ENCODE measurements at regions not wholly inside any gene's neighbourhood (a gene's known extent, or its start where the extent isn't known, plus 50 kb on each side); places are given as distances from the start of the nearest gene placed in this dataset.

DNA sequence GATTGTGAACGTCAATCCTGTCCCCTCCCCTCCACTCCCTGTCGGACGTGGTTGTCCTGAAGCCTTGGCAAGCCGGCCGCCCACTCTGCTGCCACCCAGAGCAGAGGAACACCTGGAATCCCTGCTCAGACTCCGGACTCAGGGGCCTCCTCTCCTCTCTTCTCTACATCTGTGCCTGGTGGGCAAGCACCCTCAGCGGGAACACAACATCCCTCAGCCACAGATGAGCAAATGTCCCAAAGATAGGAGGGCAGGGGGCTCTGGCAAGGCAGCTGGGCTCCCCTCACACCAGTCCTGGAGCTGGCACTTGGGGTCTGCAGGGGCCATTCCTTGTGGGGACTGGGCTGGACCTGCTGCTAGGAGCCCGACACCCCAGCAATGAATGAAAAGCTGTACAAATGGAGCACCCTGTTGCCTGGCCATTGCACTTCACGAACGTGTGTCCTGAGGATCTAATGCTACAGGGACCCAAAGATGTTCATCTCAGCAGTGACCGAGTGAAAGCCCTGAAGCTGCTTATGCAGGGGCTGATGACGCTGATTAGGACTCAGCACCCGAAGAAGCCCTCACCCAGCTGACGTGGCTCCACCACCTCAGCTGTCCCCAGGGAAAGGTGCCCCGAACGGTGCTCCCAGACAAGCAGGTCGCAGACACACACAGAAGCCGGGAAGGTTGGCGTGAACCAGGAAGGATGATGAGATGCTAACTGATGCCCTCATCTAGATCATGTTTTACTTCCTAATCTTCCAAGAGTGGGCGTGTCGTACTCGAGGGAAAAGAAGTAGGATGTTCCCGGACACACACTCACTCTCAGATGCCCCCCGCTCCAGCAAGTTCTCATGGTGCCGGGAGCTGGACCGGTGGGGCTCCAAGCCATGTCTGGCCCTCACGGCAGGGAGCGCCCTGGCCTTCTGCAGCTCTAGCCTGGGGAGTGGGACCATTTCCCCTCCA is 177.0 kb upstream of the PPP1R26 start:
- DNase-seq (ENCODE audit: low read depth) = no peak
- TF ChIP-seq MYC (IDR thresholded peaks at IDR 0.05; ENCODE audit: low read depth, low read length) (no peak), POLR2A (IDR thresholded peaks at IDR 0.05; ENCODE audit: extremely low read depth, insufficient read length) (no peak)
- TF ChIP-seq, protein P1, sequence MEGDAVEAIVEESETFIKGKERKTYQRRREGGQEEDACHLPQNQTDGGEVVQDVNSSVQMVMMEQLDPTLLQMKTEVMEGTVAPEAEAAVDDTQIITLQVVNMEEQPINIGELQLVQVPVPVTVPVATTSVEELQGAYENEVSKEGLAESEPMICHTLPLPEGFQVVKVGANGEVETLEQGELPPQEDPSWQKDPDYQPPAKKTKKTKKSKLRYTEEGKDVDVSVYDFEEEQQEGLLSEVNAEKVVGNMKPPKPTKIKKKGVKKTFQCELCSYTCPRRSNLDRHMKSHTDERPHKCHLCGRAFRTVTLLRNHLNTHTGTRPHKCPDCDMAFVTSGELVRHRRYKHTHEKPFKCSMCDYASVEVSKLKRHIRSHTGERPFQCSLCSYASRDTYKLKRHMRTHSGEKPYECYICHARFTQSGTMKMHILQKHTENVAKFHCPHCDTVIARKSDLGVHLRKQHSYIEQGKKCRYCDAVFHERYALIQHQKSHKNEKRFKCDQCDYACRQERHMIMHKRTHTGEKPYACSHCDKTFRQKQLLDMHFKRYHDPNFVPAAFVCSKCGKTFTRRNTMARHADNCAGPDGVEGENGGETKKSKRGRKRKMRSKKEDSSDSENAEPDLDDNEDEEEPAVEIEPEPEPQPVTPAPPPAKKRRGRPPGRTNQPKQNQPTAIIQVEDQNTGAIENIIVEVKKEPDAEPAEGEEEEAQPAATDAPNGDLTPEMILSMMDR (IDR thresholded peaks at IDR 0.05; ENCODE audit: low read depth, low read length) = no peak
- TF ChIP-seq, protein P2, sequence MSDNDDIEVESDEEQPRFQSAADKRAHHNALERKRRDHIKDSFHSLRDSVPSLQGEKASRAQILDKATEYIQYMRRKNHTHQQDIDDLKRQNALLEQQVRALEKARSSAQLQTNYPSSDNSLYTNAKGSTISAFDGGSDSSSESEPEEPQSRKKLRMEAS (IDR thresholded peaks at IDR 0.05; ENCODE audit: low read depth, low read length) = no peak
- no peak overlapping the region for H3K4me3 ChIP-seq (ENCODE audit: low read depth, low read length)

DNA sequence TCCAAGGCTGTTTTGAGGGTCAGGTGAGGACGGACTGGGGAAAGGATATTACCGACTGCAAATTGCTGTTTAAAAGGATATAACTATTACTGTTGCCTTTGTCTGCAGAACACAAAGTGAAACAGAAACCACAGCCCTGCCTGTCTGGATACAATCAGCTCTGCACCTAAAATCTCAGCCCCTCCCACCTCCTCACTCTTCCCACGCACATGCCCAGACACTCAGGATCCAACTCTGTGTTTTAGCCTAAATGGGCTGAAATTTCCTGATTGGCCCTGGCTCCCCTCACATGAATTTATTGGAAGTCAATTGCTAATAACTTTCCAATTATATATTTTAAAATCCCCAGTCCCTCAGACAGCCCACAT is 176.3 kb upstream of the PPP1R26 start:
- TF ChIP-seq, protein P2 (IDR thresholded peaks at IDR 0.05; ENCODE audit: low read depth, low read length) = no peak
- TF ChIP-seq POLR2A (IDR thresholded peaks at IDR 0.05; ENCODE audit: extremely low read depth, insufficient read length) (no peak), MYC (IDR thresholded peaks at IDR 0.05; ENCODE audit: low read depth, low read length) (no peak)
- TF ChIP-seq, protein P1 (IDR thresholded peaks at IDR 0.05; ENCODE audit: low read depth, low read length) = no peak
- H3K4me3 ChIP-seq (ENCODE audit: low read depth, low read length) = no peak overlapping the region
- no peak for DNase-seq (ENCODE audit: low read depth)

DNA sequence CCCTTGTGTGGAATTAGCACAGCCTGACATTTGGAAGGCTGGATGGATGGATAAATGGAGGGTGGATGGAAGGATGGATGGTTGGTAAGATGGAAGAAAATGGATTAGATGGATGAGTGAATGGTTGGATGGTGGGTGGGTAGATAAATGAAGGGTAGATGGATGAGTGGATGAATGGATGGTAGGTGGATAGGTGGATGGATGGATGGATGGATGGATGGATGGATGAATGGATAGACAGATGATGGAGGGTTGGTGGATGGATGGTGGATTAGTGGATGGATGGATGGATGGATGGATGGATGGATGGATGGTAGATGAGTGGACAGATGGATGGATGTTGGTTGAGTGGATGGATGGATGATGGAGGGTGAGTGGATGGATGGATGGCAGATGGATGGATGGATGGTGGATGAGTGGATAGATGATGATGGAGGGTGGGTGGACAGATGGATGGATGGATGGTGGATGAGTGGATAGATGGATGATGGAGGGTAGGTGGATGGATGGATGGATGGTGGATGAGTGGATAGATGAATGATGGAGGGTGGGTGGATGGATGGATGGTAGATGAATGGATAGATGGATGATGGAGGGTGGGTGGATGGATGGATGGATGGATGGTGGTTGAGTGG is 175.6 kb upstream of the PPP1R26 start:
- no peak overlapping the region for H3K4me3 ChIP-seq (ENCODE audit: low read depth, low read length)
- TF ChIP-seq, protein P1 (IDR thresholded peaks at IDR 0.05; ENCODE audit: low read depth, low read length) = no peak
- TF ChIP-seq POLR2A (IDR thresholded peaks at IDR 0.05; ENCODE audit: extremely low read depth, insufficient read length) = no peak
- TF ChIP-seq, protein P2 (IDR thresholded peaks at IDR 0.05; ENCODE audit: low read depth, low read length) = no peak
- TF ChIP-seq MYC (IDR thresholded peaks at IDR 0.05; ENCODE audit: low read depth, low read length) = no peak
- DNase-seq (ENCODE audit: low read depth) = no peak

DNA sequence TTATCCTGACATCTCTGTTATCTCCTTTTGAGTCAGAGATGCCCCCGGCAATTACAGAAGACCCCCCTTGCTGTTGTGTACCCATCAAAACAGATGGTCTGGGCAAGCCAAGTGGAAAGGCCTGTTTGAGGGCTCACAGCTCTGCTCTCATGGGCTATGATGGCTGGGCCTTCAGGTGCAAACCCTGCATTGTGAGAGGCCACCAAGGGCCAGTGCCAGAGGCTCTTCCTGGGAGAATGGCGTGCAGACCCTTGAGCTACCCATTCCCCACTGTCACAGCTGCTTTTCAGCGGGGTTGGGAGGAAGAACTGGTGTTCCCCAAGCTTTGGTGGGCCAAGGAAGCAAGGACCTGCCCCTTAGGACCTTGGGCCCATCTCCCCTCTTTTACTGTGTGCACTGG is 174.7 kb upstream of the PPP1R26 start:
- no peak for DNase-seq (ENCODE audit: low read depth)
- TF ChIP-seq POLR2A (IDR thresholded peaks at IDR 0.05; ENCODE audit: extremely low read depth, insufficient read length) (no peak), MYC (IDR thresholded peaks at IDR 0.05; ENCODE audit: low read depth, low read length) (no peak)
- TF ChIP-seq, protein P1 (IDR thresholded peaks at IDR 0.05; ENCODE audit: low read depth, low read length) = no peak
- TF ChIP-seq, protein P2 (IDR thresholded peaks at IDR 0.05; ENCODE audit: low read depth, low read length) = no peak
- H3K4me3 ChIP-seq (ENCODE audit: low read depth, low read length) = no peak overlapping the region

DNA sequence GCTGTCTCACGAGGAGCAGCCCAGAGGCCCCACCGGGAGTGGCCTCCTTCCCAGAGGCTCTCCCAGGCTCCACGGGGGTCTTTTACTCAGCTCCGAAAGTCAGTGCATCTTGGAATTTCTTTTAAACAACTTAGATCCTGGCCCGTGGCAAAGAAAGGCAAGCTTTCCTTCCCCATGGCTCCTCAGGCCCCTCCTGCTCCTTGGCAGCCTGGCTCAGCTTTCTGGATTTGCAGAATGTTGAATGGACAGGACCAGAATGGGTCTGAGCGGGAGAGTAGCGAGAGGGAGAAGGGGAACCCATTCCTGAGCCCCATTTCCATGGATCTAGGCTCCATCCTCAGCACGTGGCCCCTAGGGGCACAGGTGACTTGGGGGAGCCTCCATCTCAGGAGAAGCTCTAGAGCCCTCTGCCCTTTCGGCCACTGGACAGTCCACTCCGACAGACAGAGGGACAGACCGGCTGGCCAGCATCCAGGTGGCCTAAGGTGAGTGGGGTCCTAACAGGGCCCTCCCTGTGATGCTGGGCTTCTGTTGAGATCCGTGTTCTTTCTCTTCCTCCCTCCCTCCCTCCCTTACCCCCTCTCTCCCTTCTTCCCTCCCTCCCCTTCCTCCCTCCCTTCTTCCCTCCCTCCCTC is 173.9 kb upstream of the PPP1R26 start:
- TF ChIP-seq POLR2A (IDR thresholded peaks at IDR 0.05; ENCODE audit: extremely low read depth, insufficient read length) (no peak), MYC (IDR thresholded peaks at IDR 0.05; ENCODE audit: low read depth, low read length) (no peak)
- TF ChIP-seq, protein P1 (IDR thresholded peaks at IDR 0.05; ENCODE audit: low read depth, low read length) = no peak
- TF ChIP-seq, protein P2 (IDR thresholded peaks at IDR 0.05; ENCODE audit: low read depth, low read length) = no peak
- DNase-seq (ENCODE audit: low read depth) = no peak
- no peak overlapping the region for H3K4me3 ChIP-seq (ENCODE audit: low read depth, low read length)

All from NB4 (cell line).